Caco-2 (cell line): ENCODE measurements at regions not wholly inside any gene's neighbourhood (a gene's known extent, or its start where the extent isn't known, plus 50 kb on each side); places are given as distances from the start of the nearest gene placed in this dataset.

ENCODE experiments used
- BruUV-seq: library from RNA; stranded (reverse); fragments of 400-500 nt; replicated peaks from 2 replicates; lab custom pipeline; 2021; lab: Mats Ljungman, UMichigan
- CTCF ChIA-PET: fragments of 300-600 bp; sonication (Branson Sonifier 250); formaldehyde crosslinking; loops from one replicate; lab custom pipeline; 2022; ENCODE audit warnings: antibody characterized with exemption; lab: Charles Lee
- POLR2A ChIA-PET: fragments of 300-600 bp; sonication (Branson Sonifier 250); formaldehyde crosslinking; loops from one replicate; lab custom pipeline; 2022; ENCODE audit warnings: antibody characterized with exemption; lab: Charles Lee
- DNase-seq, 2 experiments: peaks; one replicate each; pipeline versions ENCODE4 v3.0.0 to v3.0.0-alpha.2; 2020 to 2022
- H3K27me3 ChIP-seq: replicated peaks from 2 replicates; pipeline ENCODE4 v1.6.0; 2011; ENCODE audit warnings: low read length; ENCODE audit not compliant: control insufficient read depth, insufficient read depth
- H3K36me3 ChIP-seq: 2 replicates; pipeline ENCODE4 v1.5.1; 2011; ENCODE audit warnings: low read length; ENCODE audit not compliant: control insufficient read depth, insufficient read depth
- H3K4me1 ChIP-seq: fragments of 250-450 bp; sonication (Bioruptor Pico); 2 replicates; pipeline ENCODE4 v1.5.1; 2020; ENCODE audit warnings: mild to moderate bottlenecking
- H3K4me3 ChIP-seq: 2 replicates; pipeline ENCODE4 v1.5.1; 2011; ENCODE audit warnings: low read depth, mild to moderate bottlenecking, control low read depth, low read length
- H3K9me3 ChIP-seq: fragments of 250-450 bp; sonication (Bioruptor Pico); 2 replicates; pipeline ENCODE4 v1.5.1; 2020; ENCODE audit warnings: mild to moderate bottlenecking, moderate library complexity
- H3K27ac Mint-ChIP-seq: one replicate; pipeline ENCODE4 v1.8.0; 2022; ENCODE audit warnings: mixed read lengths; ENCODE audit not compliant: unreplicated experiment
- H3K27me3 Mint-ChIP-seq: one replicate; pipeline ENCODE4 v1.8.0; 2022; ENCODE audit warnings: mixed read lengths; ENCODE audit not compliant: insufficient read depth, unreplicated experiment
- H3K36me3 Mint-ChIP-seq: one replicate; pipeline ENCODE4 v1.8.0; 2022; ENCODE audit warnings: mild to moderate bottlenecking, mixed read lengths; ENCODE audit not compliant: insufficient read depth, unreplicated experiment
- H3K4me1 Mint-ChIP-seq: one replicate; pipeline ENCODE4 v1.8.0; 2022; ENCODE audit warnings: low read depth, mixed read lengths; ENCODE audit not compliant: unreplicated experiment
- H3K4me3 Mint-ChIP-seq: one replicate; pipeline ENCODE4 v1.8.0; 2022; ENCODE audit warnings: mild to moderate bottlenecking, moderate library complexity, mixed read lengths; ENCODE audit not compliant: unreplicated experiment
- H3K9me3 Mint-ChIP-seq: one replicate; pipeline ENCODE4 v1.8.0; 2022; ENCODE audit warnings: mixed read lengths; ENCODE audit not compliant: unreplicated experiment
- intact Hi-C: fragments of 100-400 bp; cut with micrococcal nuclease; formaldehyde crosslinking; loops from one replicate; pipeline ENCODE4 v1.10.0; 2022; ENCODE audit not compliant: unreplicated experiment
- TF ChIP-seq, protein P1 (sequence below), 2 experiments: fragments of 200-600 bp in 1 of 2; IDR thresholded peaks; 1 replicate in 1 of 2; 2 replicates in 1 of 2; pipeline versions ENCODE4 v1.5.1 to v1.8.0; 2011 to 2022; ENCODE audit warnings: antibody characterized with exemption in 1 of 2, control low read depth in 1 of 2, inconsistent platforms in 1 of 2, low read depth in 1 of 2, low read length in 1 of 2, mild to moderate bottlenecking in 1 of 2, moderate library complexity in 1 of 2; ENCODE audit not compliant: insufficient read depth in 1 of 2, severe bottlenecking in 1 of 2, unreplicated experiment in 1 of 2

DNA sequence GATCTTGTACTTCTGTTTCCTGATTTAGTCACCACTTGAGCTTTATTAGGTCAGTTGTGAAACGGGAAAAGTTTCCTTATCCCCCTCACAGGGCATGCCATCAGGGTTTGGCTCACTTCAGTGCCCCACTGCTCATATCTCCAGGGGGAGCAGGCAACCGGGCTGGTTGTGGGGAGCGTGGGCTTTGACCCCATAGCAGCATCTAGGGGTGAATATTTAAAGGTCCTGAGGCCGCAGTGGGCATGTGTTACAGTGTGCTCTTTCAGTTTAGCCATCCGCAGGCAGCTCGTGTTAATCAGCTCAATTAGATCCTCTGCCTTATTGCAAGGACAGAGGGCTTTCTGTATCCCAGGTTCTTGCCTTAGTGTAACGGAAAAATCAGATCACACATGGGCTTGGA, 71.9 kb downstream of the MRPL46 start:
- H3K4me3 Mint-ChIP-seq, result no peak overlapping the region
- intact Hi-C loops, result no loop called here
- no peak for DNase-seq
- ChIA-PET POLR2A (no interaction called here), CTCF (no interaction called here)
- peak overlapping the region; percentile 27 for H3K27ac Mint-ChIP-seq
- H3K4me1 Mint-ChIP-seq, result peaks cover 13% of the 10 kb centered on the region
- Histone ChIP-seq H3K4me3 (no peak overlapping the region), H3K27me3 (no peaks in the 10 kb centered on the region), H3K36me3 (no peaks in the 10 kb centered on the region), H3K9me3 (no peaks in the 10 kb centered on the region), H3K4me1 (peaks cover 21% of the 10 kb centered on the region)
- no peaks in the 10 kb centered on the region for H3K27me3 Mint-ChIP-seq
- no peaks in the 10 kb centered on the region for H3K36me3 Mint-ChIP-seq
- BruUV-seq, result no TSS peak
- TF ChIP-seq, protein P1, sequence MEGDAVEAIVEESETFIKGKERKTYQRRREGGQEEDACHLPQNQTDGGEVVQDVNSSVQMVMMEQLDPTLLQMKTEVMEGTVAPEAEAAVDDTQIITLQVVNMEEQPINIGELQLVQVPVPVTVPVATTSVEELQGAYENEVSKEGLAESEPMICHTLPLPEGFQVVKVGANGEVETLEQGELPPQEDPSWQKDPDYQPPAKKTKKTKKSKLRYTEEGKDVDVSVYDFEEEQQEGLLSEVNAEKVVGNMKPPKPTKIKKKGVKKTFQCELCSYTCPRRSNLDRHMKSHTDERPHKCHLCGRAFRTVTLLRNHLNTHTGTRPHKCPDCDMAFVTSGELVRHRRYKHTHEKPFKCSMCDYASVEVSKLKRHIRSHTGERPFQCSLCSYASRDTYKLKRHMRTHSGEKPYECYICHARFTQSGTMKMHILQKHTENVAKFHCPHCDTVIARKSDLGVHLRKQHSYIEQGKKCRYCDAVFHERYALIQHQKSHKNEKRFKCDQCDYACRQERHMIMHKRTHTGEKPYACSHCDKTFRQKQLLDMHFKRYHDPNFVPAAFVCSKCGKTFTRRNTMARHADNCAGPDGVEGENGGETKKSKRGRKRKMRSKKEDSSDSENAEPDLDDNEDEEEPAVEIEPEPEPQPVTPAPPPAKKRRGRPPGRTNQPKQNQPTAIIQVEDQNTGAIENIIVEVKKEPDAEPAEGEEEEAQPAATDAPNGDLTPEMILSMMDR (IDR thresholded peaks at IDR 0.05; ENCODE audit: insufficient read depth in 1 of 2, low read depth in 1 of 2, low read length in 1 of 2, severe bottlenecking in 1 of 2, unreplicated experiment in 1 of 2), result no peak
- H3K9me3 Mint-ChIP-seq, result no peaks in the 10 kb centered on the region

DNA sequence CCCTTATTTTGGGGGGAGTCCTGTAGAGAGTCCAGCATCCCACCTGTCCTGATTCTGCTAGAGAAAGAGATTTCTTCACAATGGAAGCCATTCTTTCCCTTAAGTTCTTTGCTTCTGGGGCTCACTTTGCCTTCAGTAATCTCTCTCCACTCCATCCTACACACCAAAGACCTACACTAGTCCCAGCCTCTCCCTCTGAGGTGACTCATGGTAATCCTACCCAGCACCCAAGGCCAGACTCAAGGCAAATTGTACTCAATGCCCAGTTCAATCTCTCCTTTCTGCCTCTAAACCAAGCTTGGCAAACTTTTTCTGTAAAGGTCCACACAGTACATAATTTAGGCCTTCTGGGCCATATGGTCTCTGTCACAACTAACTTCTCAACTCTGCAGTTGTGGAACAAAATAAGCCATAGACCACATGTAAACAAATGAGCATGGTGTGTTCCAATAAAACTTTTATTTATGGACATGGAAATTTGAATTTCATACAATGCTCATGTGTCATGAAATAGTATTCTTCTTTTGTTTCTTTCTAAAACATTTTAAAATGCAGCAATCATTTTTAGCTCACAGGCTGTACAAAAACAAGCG, 72.5 kb downstream of the MRPL46 start:
- H3K27me3 ChIP-seq, result no peaks in the 10 kb centered on the region
- ChIA-PET POLR2A (no interaction called here), CTCF (no interaction called here)
- H3K9me3 Mint-ChIP-seq, result no peaks in the 10 kb centered on the region
- BruUV-seq, result no TSS peak
- peaks cover 21% of the 10 kb centered on the region for H3K4me1 ChIP-seq
- H3K4me3 ChIP-seq, result no peak overlapping the region
- no peaks in the 10 kb centered on the region for H3K27me3 Mint-ChIP-seq
- H3K9me3 ChIP-seq, result no peaks in the 10 kb centered on the region
- no peak overlapping the region for H3K27ac Mint-ChIP-seq
- no peak overlapping the region for H3K4me3 Mint-ChIP-seq
- no peaks in the 10 kb centered on the region for H3K36me3 ChIP-seq
- intact Hi-C loops, result no loop called here
- TF ChIP-seq, protein P1 (IDR thresholded peaks at IDR 0.05; ENCODE audit: insufficient read depth in 1 of 2, low read depth in 1 of 2, low read length in 1 of 2, severe bottlenecking in 1 of 2, unreplicated experiment in 1 of 2), result no peak
- H3K36me3 Mint-ChIP-seq, result no peaks in the 10 kb centered on the region
- peaks cover 13% of the 10 kb centered on the region for H3K4me1 Mint-ChIP-seq
- no peak for DNase-seq

DNA sequence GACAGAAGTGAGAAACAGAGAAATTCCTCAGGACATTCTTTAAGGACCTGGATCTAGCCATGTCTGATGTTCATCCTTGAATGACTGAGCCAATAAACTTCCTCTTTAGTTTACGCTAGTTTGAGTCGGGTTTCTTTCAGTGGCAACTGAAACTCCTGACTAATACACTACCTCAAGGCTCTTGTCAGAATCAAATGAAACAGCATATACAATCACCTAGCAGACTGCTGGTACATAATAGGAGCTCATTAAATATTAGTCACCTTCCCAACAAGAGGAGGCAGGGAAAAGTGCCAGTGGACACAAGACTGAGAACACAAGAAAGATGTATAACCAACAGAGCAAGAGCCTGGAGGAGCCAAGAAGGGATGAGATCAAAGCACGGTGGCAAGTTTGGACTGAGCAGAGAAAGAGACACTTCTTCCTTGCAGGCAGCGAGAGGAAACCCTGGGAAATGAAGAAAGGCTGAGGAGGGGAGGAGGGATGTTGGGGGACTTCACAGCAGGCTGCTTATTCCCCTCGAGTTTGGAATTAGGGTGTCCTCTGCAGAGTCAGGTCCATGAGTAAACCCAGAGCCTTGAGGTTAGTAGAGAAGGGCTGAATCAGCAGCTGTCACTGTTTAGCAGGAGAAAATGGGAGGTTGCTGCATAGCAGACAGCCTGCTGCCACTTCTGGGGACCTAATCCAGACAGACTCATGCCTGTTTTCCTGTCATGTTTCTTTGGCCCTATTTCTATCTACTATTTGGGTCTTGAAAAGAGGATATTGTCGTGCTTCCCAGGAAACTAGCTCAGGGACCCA, 73.3 kb downstream of the MRPL46 start:
- CTCF ChIA-PET, result no interaction called here
- peaks cover 14% of the 10 kb centered on the region for H3K4me1 Mint-ChIP-seq
- intact Hi-C loops, result no loop called here

More for the DNA sequence above, 73.3 kb downstream of the MRPL46 start:
- Mint-ChIP-seq H3K36me3 (no peaks in the 10 kb centered on the region), H3K4me3 (no peak overlapping the region), H3K9me3 (no peaks in the 10 kb centered on the region), H3K27me3 (no peaks in the 10 kb centered on the region), H3K27ac (no peak overlapping the region)
- no peaks in the 10 kb centered on the region for H3K9me3 ChIP-seq
- TF ChIP-seq, protein P1 (IDR thresholded peaks at IDR 0.05; ENCODE audit: insufficient read depth in 1 of 2, low read depth in 1 of 2, low read length in 1 of 2, severe bottlenecking in 1 of 2, unreplicated experiment in 1 of 2), result no peak
- peaks cover 25% of the 10 kb centered on the region for H3K4me1 ChIP-seq
- no peak for DNase-seq
- no peak overlapping the region for H3K4me3 ChIP-seq
- no TSS peak for BruUV-seq
- H3K36me3 ChIP-seq, result no peaks in the 10 kb centered on the region
- POLR2A ChIA-PET, result no interaction called here
- no peaks in the 10 kb centered on the region for H3K27me3 ChIP-seq
